ENCODE measurements at regions not wholly inside any gene's neighbourhood (a gene's known extent, or its start where the extent isn't known, plus 50 kb on each side); places are given as distances from the start of the nearest gene placed in this dataset.

- TF ChIP-seq MTERF4 (CRISPR knock-in tag; IDR thresholded peaks at IDR 0.05) = no peak
Observed at GRCh38 chr11:106409222-106409621, 331.8 kb downstream of the AASDHPPT start (continued).

GRCh38 chr11:106409671-106410070 is 332.2 kb downstream of the AASDHPPT start:
- TF ChIP-seq NFE2L2 (IDR thresholded peaks at IDR 0.05; ENCODE audit: low read length) = no peak
- TF ChIP-seq RFXANK (CRISPR knock-in tag; IDR thresholded peaks at IDR 0.05) = no peak
- TF ChIP-seq SNAI1 (CRISPR knock-in tag; IDR thresholded peaks at IDR 0.05; ENCODE audit: borderline replicate concordance) = no peak
- TF ChIP-seq NFKBIZ (CRISPR knock-in tag; IDR thresholded peaks at IDR 0.05) = no peak
- no peak for TF ChIP-seq ZMAT3 (CRISPR knock-in tag; conservative IDR thresholded peaks at IDR 0.05)
- no peak for TF ChIP-seq ZNF225 (CRISPR knock-in tag; IDR thresholded peaks at IDR 0.05)
- no peak for TF ChIP-seq ZBTB42 (CRISPR knock-in tag; IDR thresholded peaks at IDR 0.05)
- no peak for TF ChIP-seq ZMYM2 (CRISPR knock-in tag; IDR thresholded peaks at IDR 0.05)
- TF ChIP-seq JUN (CRISPR knock-in tag; IDR thresholded peaks at IDR 0.05) = no peak
- TF ChIP-seq KLF16 (CRISPR knock-in tag; IDR thresholded peaks at IDR 0.05) = no peak
- TF ChIP-seq SRY (CRISPR knock-in tag; IDR thresholded peaks at IDR 0.05) = no peak
- TF ChIP-seq MED1 (CRISPR knock-in tag; IDR thresholded peaks at IDR 0.05) = no peak
- TF ChIP-seq ZNF546 (CRISPR knock-in tag; conservative IDR thresholded peaks at IDR 0.05) = no peak
- TF ChIP-seq KDM4B (CRISPR knock-in tag; IDR thresholded peaks at IDR 0.05) = no peak
- TF ChIP-seq NR2C2 (CRISPR knock-in tag; IDR thresholded peaks at IDR 0.05; ENCODE audit: borderline replicate concordance) = no peak
- TF ChIP-seq ZSCAN25 (CRISPR knock-in tag; IDR thresholded peaks at IDR 0.05) = no peak
- TF ChIP-seq, protein P1, sequence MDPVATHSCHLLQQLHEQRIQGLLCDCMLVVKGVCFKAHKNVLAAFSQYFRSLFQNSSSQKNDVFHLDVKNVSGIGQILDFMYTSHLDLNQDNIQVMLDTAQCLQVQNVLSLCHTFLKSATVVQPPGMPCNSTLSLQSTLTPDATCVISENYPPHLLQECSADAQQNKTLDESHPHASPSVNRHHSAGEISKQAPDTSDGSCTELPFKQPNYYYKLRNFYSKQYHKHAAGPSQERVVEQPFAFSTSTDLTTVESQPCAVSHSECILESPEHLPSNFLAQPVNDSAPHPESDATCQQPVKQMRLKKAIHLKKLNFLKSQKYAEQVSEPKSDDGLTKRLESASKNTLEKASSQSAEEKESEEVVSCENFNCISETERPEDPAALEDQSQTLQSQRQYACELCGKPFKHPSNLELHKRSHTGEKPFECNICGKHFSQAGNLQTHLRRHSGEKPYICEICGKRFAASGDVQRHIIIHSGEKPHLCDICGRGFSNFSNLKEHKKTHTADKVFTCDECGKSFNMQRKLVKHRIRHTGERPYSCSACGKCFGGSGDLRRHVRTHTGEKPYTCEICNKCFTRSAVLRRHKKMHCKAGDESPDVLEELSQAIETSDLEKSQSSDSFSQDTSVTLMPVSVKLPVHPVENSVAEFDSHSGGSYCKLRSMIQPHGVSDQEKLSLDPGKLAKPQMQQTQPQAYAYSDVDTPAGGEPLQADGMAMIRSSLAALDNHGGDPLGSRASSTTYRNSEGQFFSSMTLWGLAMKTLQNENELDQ (CRISPR knock-in tag; IDR thresholded peaks at IDR 0.05; ENCODE audit: borderline replicate concordance) = no peak
- no peaks in the 10 kb centered on the region for H3K79me2 ChIP-seq (ENCODE audit: insufficient read depth, low read length)
- CTCF ChIA-PET (ENCODE audit: low intra/inter-chr PET ratio, low total read pairs) = no interaction called here
- no peak for ATAC-seq
- in situ Hi-C loops (cut with HindIII; ENCODE audit: extremely low pct_ligation_motif_present, low pct_unique_long_range_greater_than_20kb) = no loop called here
- H3K4me3 ChIP-seq (replicated peaks in 1 of 3; ENCODE audit: insufficient read depth in 1 of 3, low read depth in 2 of 3, low read length in 3 of 3) = no peak overlapping the region
- no peak for DNase-seq (ENCODE audit: low spot score)
- no peak overlapping the region for H3K9ac ChIP-seq (ENCODE audit: insufficient read depth, low read depth, low read length)
- no peak for FAIRE-seq
- H3K27me3 ChIP-seq (ENCODE audit: control insufficient read depth in 1 of 2, insufficient read depth in 2 of 2, low read length in 2 of 2) = no peaks in the 10 kb centered on the region
- no peak overlapping the region for H3K27ac ChIP-seq (ENCODE audit: extremely low read length, insufficient read depth, low read length)
- H3K9me3 ChIP-seq (ENCODE audit: low read length) = 0 out of 2 replicates have a peak, but pooled peaks cover 13% of the 10 kb centered on the region
- H4K20me1 ChIP-seq (ENCODE audit: insufficient read depth, low read length) = no peaks in the 10 kb centered on the region
- no peaks in the 10 kb centered on the region for H3K36me3 ChIP-seq (replicated peaks in 1 of 2; ENCODE audit: control insufficient read depth in 1 of 2, insufficient read depth in 2 of 2, low read length in 2 of 2)
- POLR2A ChIA-PET = no interaction called here
- H3K4me1 ChIP-seq (ENCODE audit: insufficient read depth, low read length) = no peaks in the 10 kb centered on the region
- H3K4me2 ChIP-seq (ENCODE audit: low read depth, low read length) = no peak overlapping the region
- 13% methylated on average over 2 of the region's 2 CpGs for WGBS (ENCODE audit: low lambda C conversion rate)
- intact Hi-C loops (cut with micrococcal nuclease; ENCODE audit: unreplicated experiment) = loop anchor here (10.0 kb wide), 1 partner anchor 175 kb away; no protein-coding TSS in a partner anchor
- BruUV-seq (replicated peaks) = no TSS peak
- no peak overlapping the region for H2AFZ ChIP-seq (ENCODE audit: low read length)
